ENCODE measurements at regions not wholly inside any gene's neighbourhood (a gene's known extent, or its start where the extent isn't known, plus 50 kb on each side); places are given as distances from the start of the nearest gene placed in this dataset.

DNA sequence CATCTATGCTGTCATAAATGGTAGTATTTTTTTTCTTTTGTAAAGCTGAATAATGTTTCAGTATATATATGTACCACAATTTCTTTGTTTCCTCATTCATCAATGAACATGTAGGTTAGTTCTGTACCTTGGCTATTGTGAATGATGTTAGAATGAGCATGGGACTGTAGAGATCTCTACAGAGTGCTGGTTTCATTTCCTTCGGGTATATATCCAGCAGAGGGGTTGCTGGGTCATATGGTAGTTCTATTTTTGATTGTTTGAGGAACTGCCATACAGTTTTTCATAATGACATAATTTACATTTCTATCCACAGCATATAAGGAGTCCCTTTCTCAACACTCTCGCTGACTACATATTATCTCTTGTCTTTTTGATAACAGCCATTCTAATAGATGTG lies 243.5 kb downstream of the CDH7 start:
- intact Hi-C loops (cut with micrococcal nuclease), result no loop called here
- no peaks in the 10 kb centered on the region for H3K36me3 ChIP-seq (ENCODE audit: control insufficient read depth in 1 of 2, insufficient read depth in 2 of 2, low read length in 2 of 2)
- ChIA-PET POLR2A (no interaction called here), RAD21 (ENCODE audit: low non-redundant PET in 1 of 2, low total read pairs in 2 of 2, uncharacterized antibody in 2 of 2, unreplicated experiment in 2 of 2) (no interaction called here), CTCF (no interaction called here)
- ATAC-seq (no peak), DNase-seq (ENCODE audit: low read depth, low spot score) (no peak)
- no peaks in the 10 kb centered on the region for H3K27me3 ChIP-seq (ENCODE audit: insufficient read depth, low read length)
- peaks cover 3 to 4% of the 10 kb centered on the region in 2 experiments; a peak in 2 of 4 replicates for H3K9me3 ChIP-seq (ENCODE audit: control insufficient read depth in 1 of 2, insufficient read depth in 1 of 2, low read depth in 1 of 2, low read length in 2 of 2)
- H3K9ac ChIP-seq (ENCODE audit: low read length), result no peak overlapping the region
- H3K4me2 ChIP-seq (ENCODE audit: low read length), result no peak overlapping the region
- TF ChIP-seq RAD21 (IDR thresholded peaks at IDR 0.05; ENCODE audit: low read depth) (no peak), EZH2 (IDR thresholded peaks at IDR 0.05) (no peak), SRF (IDR thresholded peaks at IDR 0.05; ENCODE audit: low read depth) (no peak), POLR2AphosphoS5 (IDR thresholded peaks at IDR 0.05; ENCODE audit: low read depth, low read length) (no peak), ELF1 (IDR thresholded peaks at IDR 0.05; ENCODE audit: borderline replicate concordance, low read depth) (no peak), ZFX (IDR thresholded peaks at IDR 0.05) (no peak), TCF7L2 (IDR thresholded peaks at IDR 0.05; ENCODE audit: borderline replicate concordance, extremely low read depth, insufficient read depth, insufficient read length) (no peak), EGR1 (IDR thresholded peaks at IDR 0.05; ENCODE audit: low read depth) (no peak), JUND (IDR thresholded peaks at IDR 0.05) (no peak), CEBPB (IDR thresholded peaks at IDR 0.05; ENCODE audit: low read depth) (no peak), YY1 (IDR thresholded peaks at IDR 0.05; ENCODE audit: extremely low read depth, insufficient replicate concordance, low read depth, low read length) (no peak), ZNF274 (IDR thresholded peaks at IDR 0.05; ENCODE audit: low read depth, low read length) (no peak), SP1 (IDR thresholded peaks at IDR 0.05; ENCODE audit: low read depth) (no peak), FOSL1 (IDR thresholded peaks at IDR 0.05; ENCODE audit: low read depth) (no peak), CBX3 (IDR thresholded peaks at IDR 0.05; ENCODE audit: low read depth) (no peak)
- TF ChIP-seq, protein P1, sequence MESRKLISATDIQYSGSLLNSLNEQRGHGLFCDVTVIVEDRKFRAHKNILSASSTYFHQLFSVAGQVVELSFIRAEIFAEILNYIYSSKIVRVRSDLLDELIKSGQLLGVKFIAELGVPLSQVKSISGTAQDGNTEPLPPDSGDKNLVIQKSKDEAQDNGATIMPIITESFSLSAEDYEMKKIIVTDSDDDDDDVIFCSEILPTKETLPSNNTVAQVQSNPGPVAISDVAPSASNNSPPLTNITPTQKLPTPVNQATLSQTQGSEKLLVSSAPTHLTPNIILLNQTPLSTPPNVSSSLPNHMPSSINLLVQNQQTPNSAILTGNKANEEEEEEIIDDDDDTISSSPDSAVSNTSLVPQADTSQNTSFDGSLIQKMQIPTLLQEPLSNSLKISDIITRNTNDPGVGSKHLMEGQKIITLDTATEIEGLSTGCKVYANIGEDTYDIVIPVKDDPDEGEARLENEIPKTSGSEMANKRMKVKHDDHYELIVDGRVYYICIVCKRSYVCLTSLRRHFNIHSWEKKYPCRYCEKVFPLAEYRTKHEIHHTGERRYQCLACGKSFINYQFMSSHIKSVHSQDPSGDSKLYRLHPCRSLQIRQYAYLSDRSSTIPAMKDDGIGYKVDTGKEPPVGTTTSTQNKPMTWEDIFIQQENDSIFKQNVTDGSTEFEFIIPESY (IDR thresholded peaks at IDR 0.05; ENCODE audit: extremely low read depth, insufficient replicate concordance, low read length), result no peak
- TF ChIP-seq, protein P2, sequence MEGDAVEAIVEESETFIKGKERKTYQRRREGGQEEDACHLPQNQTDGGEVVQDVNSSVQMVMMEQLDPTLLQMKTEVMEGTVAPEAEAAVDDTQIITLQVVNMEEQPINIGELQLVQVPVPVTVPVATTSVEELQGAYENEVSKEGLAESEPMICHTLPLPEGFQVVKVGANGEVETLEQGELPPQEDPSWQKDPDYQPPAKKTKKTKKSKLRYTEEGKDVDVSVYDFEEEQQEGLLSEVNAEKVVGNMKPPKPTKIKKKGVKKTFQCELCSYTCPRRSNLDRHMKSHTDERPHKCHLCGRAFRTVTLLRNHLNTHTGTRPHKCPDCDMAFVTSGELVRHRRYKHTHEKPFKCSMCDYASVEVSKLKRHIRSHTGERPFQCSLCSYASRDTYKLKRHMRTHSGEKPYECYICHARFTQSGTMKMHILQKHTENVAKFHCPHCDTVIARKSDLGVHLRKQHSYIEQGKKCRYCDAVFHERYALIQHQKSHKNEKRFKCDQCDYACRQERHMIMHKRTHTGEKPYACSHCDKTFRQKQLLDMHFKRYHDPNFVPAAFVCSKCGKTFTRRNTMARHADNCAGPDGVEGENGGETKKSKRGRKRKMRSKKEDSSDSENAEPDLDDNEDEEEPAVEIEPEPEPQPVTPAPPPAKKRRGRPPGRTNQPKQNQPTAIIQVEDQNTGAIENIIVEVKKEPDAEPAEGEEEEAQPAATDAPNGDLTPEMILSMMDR (IDR thresholded peaks at IDR 0.05 in 2 of 3, conservative IDR thresholded peaks at IDR 0.05 in 1 of 3; ENCODE audit: borderline replicate concordance in 1 of 3, insufficient read depth in 1 of 3, low read depth in 2 of 3, low read length in 2 of 3), result no peak
- TF ChIP-seq, protein P3, sequence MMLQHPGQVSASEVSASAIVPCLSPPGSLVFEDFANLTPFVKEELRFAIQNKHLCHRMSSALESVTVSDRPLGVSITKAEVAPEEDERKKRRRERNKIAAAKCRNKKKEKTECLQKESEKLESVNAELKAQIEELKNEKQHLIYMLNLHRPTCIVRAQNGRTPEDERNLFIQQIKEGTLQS (IDR thresholded peaks at IDR 0.05), result no peak
- H3K27ac ChIP-seq (ENCODE audit: low read depth, low read length), result no peak overlapping the region
- H2AFZ ChIP-seq (ENCODE audit: low read depth, low read length, poor library complexity, severe bottlenecking), result no peak overlapping the region
- no peaks in the 10 kb centered on the region for H3K79me2 ChIP-seq (ENCODE audit: insufficient read depth, low read length)
- no TSS peak for BruUV-seq (replicated peaks)
- H4K20me1 ChIP-seq (ENCODE audit: insufficient read depth), result no peaks in the 10 kb centered on the region
- H3K9me2 ChIP-seq (ENCODE audit: insufficient read depth), result no peaks in the 10 kb centered on the region
- H3K4me3 ChIP-seq (replicated peaks in 1 of 2; ENCODE audit: low read depth in 1 of 2, low read length in 2 of 2), result no peak overlapping the region
- no peaks in the 10 kb centered on the region for H3K4me1 ChIP-seq (ENCODE audit: control insufficient read depth in 1 of 2, insufficient read depth in 2 of 2, low read length in 2 of 2)

Data from HCT116 (cell line).